NCI-H2029 (cell line): ENCODE measurements at regions not wholly inside any gene's neighbourhood (a gene's known extent, or its start where the extent isn't known, plus 50 kb on each side); places are given as distances from the start of the nearest gene placed in this dataset.

Source experiments
- DNase-seq: peaks from one replicate; lab custom pipeline; 2025; lab: John Stamatoyannopoulos, UW

DNA sequence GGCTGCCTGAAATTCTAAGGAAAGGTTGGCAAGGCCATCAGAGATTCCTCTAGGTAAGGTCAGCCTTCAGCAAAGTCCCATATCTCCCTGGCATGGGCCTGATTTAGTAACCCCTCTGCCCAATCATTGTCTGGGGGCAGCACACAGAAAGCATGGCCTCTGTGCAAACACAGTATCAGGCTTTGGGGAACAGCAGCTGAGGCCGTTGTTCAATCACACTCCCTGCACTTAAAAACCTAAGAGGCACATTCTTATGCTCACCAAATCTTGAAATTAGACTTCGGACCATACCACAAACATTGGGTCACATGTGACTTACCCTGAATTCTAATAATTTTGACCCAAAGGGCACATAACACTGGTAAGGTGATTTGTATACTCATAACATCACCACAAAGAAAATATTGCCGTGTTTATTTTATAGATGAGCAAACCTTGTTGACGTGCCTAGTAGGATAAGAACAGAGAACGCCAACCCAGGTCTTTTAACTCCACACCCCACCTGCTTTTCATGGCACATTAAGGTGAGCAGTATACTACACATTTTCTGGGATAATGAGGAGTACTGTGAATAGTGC is 212.7 kb downstream of the HNMT start:
- no peak for DNase-seq

- DNase-seq: no peak
Measured at GRCh38 chr2:138177693-138178092, 213.4 kb downstream of the HNMT start.

GRCh38 chr2:138180692-138181386 is 216.6 kb downstream of the HNMT start:
- no peak for DNase-seq

GRCh38 chr2:138182250-138182936 is 218.1 kb downstream of the HNMT start:
- no peak for DNase-seq

- no peak for DNase-seq
Measured at GRCh38 chr2:138182937-138183312, 218.7 kb downstream of the HNMT start.

DNA sequence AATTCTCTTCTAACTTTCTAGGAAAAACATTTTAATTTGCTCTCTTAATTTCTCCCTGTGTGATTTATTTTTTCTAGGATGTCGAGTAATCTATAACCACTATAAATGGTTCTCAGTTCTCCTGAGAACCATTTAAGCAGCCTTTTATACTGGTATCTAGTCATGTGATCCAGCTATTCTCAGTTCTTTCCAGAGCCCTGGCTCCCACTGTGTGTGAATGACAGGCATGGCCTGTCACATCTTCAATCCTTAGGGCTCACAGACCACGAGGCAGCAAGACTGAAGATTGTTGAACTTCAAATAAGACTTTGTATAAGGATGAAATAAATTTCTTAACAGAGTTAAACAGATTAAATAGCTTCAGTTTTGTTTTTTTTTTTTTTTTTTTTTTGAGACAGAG is 219.4 kb downstream of the HNMT start:
- no peak for DNase-seq

GRCh38 chr2:138184428-138184827 is 220.2 kb downstream of the HNMT start:
- no peak for DNase-seq

DNA sequence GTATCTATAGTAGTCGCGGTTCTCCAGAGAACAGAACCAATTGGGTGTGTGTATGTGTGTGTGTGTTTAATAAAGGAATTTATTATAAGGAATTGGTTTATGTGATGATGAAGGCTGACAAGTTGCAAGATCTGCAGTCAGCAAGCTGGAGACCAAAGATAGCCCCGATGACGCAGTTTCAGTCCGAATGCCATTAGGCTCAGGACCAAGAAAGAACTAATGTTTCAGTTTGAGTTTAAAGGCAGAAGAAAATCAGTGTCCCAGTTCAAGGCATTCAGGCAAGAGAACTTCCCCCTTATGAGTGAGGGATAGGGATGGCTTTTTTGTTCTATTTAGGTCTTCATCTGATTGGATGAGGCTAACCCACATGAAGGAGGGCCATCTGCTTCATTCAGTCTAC is 221.6 kb downstream of the HNMT start:
- DNase-seq: no peak

DNA sequence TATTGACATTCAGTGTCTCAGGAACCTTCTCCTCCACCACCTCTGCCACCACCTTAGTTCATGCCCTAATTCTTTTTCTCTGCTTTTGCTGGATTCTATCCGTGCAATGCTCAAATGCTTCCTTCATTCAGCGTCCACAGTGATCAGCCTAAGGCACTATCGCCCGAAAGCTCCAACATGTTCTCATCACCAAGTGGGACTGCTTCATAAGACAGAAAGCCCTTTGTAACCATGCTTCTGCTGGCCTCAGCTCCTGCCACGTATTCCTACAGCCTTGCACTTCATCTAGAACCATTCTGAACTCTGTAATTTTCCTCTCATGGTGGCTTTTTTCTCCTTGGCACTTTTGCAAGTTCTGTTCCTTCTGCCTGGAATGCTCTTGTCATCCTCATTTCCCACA is 222.9 kb downstream of the HNMT start:
- no peak for DNase-seq

DNA sequence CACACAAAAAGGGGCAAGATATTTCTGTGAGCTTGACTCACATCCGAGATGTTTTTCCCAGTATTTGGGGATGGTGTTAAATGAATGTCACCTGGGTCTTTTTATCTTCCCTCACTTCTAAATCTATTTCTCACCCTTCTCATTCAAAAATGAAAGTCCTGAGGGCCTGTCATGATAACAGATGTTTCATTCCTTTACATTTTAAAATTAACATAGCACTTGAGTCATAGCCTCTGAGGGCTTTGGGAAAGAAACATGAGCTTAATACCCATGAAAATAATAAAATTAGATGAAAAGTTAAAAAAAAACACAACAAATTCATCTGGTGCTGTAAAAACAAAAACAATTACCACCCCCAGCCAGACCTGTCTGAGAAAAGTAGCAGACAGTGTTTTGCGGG is 226.7 kb downstream of the HNMT start:
- no peak for DNase-seq

GRCh38 chr2:138193416-138194213 is 229.3 kb downstream of the HNMT start:
- DNase-seq: no peak

GRCh38 chr2:138201286-138201685 is 237.0 kb downstream of the HNMT start:
- no peak for DNase-seq

GRCh38 chr2:138202762-138203161 is 238.5 kb downstream of the HNMT start:
- DNase-seq: no peak

GRCh38 chr2:138205281-138205680 is 241.0 kb downstream of the HNMT start:
- DNase-seq: no peak

DNA sequence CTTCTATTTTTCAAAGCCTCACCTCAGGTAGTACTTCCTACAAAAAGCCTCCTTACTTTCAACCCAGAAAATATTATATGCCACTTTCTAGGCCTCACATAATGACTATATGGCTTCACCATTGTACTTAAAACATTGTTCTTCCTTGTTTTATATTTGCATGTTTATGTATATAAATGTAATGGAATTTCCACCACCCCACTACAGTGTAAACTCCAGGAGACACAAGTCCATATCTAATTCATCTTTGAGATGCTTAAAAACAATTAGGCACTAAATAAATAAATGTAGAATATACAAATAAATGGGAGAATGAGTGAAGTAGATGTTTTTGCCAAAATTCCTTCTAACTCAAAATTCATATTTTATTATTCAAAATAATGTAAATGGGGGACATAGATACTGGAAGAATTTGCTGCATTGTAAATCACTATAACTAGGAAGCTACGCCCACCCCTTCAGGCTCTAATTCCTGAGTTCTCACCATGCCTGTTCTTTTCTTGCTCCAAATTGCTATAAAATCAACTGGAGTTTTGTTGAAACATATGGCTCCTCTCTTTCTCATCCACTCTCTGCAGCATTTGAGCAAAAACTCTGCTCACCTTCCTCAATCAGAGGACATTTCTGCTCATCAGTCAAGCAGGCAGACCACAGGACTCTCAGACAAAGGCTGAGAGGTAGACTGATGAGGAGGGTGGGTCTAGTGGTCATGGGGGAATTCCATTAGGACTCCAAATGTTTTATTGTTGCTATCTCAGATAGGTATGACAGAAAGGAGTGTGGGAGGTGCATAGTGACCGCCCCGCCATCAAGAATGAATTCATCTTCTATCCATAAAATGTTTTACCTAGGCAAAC is 243.0 kb downstream of the HNMT start:
- no peak for DNase-seq

DNA sequence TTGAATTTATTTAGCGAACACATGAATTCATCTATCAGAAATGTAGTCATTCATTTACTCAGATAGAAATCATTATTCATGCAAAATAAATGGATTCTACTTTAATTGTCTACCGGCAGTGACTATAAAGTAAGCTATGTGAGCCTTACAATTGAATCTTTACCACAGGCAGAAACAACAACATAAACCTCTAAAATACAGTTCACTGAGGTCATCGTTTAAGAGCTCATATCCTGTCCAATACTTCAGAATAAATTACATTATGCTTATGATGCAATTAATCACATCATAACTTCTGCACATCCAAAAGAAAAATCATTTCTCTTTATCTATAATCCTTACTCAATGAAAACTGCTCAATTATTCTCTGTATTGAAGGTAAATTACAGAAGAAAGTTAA is 244.7 kb downstream of the HNMT start:
- no peak for DNase-seq

DNA sequence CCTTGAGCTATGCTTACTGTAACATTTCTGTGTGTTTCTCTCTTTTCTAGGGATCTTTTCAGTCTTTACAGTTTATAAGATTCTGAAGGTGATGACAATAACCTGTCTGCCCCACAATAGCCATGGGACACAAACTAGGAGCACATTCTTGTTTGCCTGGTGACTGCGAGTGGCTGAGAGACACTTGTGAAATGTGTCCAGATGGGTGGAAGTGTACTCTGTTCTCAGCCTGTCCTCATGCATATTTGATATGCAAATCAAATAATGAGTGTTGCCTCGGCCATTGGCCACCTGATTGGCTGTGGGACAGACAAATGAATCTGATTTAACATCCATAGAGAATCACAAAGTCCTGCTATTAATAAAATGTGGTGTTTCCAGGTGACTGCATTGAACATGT is 246.2 kb downstream of the HNMT start:
- no peak for DNase-seq

- DNase-seq: no peak
Measured at GRCh38 chr2:138212434-138212833, 248.2 kb downstream of the HNMT start.

DNA sequence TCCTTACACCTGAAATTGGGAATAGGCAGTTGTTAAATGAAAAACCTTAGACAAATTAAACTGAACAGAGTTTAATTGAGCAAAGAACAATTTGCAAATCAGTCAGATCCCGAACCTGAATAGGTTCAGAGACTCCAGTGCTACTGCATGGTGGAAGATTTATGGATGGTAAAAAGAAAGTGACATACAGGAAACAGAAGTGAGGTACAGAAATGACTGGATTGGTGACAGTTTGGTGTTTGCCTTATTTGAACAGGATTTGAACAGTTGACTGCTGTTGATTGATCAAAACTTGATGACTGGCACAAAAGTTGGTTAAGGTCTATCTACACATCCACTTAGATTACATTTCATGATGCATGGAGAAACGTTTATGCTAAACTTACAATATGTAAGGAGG is 248.8 kb downstream of the HNMT start:
- no peak for DNase-seq

GRCh38 chr2:138213624-138214023 is 249.4 kb downstream of the HNMT start:
- DNase-seq: no peak

DNA sequence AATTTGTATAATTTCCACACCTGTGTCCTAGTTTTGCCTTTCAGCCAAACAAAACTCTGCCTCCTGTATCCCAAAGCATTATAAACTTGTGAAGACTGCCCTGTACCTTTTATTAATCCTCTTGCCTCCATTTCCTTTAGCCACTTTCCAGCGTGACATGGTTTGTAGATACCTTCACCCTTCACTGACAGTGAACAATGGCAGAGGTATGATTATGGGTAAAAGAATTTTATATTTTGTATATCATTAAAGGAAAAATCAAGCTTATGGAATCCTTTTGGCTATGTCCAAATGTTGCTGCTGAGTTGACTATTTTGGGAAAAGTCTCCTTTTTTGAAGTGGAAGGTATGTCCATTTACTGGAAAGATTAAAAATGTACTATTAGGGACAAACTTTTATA is 251.7 kb downstream of the HNMT start:
- no peak for DNase-seq

DNA sequence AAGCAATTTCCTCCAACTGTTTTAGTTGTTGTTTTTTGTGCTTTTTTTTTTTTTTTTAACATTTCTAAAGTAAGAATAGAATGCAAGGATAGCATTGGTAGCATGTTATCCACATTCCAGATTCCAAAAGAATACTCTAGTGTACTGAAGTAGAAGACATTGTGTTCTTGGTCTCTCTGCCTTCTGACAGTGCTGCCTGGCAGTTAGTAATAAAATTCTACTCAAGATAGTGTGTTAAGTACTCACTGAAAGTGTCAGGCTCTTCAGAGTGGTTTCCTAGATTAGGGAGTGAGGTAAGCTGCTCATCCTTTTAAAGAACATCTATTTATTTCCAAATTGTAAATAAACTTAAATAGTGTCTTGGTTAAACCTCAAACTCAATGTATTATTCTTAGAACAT is 253.7 kb downstream of the HNMT start:
- no peak for DNase-seq
